NCI-H2081 treated with DMSO at 0.1 percent for 48 hours (cell line): ENCODE measurements at regions not wholly inside any gene's neighbourhood (a gene's known extent, or its start where the extent isn't known, plus 50 kb on each side); places are given as distances from the start of the nearest gene placed in this dataset.

Source experiments
- DNase-seq: peaks from one replicate; lab custom pipeline; 2025; lab: John Stamatoyannopoulos, UW

GRCh38 chr21:16492892-16493291 is 763.1 kb downstream of the USP25 start:
- DNase-seq, result no peak

GRCh38 chr21:16496609-16497008 is 766.8 kb downstream of the USP25 start:
- DNase-seq, result no peak

- DNase-seq, result no peak
Observed at GRCh38 chr21:16500271-16500670, 770.5 kb downstream of the USP25 start.

GRCh38 chr21:16502273-16502672 is 772.5 kb downstream of the USP25 start:
- no peak for DNase-seq

DNA sequence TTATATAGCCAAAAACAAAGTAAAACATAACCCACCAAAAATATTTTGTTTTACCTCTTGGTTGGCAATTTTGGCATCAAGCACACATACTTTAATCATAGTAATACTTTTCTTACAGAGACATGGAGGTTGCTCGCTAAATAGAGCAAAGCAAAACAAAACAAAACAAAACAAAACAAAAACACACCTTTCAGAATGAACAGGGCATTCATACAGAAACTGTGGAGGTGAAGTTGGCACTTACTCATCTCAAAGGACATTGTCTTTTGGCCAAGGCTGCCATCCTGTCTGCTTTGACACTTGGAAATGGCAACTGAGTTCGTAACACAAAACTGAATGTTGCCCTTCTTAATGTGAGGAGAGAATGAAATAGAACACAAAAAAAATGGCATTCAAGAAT is 773.1 kb downstream of the USP25 start:
- no peak for DNase-seq

DNA sequence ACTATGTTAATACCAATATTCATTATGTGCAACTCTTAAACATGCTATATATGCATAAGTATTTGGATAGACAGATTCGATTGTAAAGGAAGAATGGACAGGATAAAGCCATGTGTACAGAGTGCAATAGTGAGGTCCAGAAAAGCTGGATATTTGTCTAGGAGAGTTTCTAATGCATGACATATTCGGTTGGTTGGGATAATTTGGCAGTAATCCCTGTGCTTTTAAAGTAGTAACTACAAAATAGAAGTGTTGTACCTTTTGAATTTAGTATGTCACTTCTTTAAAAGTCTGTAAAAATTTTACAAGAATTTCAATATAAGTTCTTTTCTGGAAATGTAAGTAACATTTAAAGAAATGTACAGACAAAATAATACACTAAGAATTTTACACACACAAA is 774.5 kb downstream of the USP25 start:
- DNase-seq, result no peak

GRCh38 chr21:16504766-16505165 is 775.0 kb downstream of the USP25 start:
- no peak for DNase-seq

DNA sequence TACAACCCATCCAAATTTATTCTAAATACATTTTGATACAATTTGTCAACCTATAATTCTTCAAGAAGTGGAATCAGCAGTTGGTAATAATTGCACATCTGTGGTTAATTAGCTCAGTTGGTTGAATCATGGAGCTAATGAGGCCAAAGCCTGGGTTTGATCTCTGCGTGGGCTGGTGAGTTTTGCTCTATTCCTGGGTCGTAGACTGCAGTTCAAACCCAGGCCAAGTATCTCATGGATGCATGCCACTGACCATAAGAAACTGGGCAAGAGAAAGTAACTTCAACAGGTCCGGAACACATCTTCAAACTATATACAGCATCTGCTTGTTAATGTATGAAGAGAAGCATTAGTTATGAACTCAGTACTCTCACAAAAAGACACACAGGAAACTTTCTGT is 779.7 kb downstream of the USP25 start:
- no peak for DNase-seq

DNA sequence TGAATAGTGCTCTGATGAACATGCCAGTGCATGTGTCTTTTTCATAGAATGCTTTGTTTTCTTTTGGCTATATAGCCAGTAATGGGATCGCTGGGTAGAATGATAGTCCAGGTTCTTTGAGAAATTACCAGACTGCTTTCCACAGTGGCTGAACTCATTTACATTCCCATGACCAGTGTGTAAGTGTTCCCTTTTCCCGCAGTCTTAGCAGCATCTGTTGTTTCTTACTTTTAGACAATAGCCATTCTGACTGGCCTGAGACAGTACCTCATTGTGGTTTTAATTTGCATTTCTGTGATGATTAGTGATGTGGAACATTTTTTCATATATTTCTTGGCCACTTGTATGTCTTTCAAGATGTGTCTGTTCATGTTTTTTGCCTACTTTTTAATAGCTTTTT is 784.5 kb downstream of the USP25 start:
- no peak for DNase-seq

DNA sequence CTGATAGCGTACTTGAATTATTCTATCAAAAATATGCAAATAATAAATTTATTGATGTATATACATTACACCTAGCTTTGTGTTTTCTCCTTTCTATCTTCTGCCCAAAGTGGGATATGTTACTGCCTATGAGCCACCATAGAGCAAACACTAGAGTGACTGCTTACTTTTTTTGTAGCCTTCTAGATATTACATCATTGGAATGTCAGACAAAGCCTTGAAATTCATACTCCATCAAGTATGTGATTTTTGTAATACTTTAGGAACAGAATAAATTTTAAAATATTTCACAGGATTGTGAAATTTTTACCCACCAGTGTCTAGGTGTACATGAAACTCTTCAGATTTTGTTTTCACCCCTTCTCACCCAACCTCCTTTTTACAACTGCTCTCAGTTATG is 787.6 kb downstream of the USP25 start:
- no peak for DNase-seq

- no peak for DNase-seq
Observed at GRCh38 chr21:16519036-16519435, 789.3 kb downstream of the USP25 start.

DNA sequence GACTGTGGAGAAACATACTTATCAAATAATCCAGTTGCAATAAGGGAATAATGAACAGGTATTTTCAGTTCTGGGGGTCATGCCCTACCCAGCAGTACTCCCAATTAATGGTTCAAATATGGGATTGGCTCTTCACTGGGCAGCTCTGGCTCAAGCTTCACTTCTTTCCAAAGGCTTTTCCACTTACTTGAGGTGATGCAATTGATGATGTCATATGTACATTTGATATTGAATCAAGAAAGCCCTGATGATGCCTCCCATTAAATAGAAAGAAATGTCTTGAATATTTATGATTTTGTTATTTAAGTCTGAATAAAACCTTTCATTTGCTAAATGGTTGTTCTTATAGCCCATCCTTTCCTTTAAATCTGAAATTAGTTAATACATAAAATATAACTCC is 789.9 kb downstream of the USP25 start:
- DNase-seq, result no peak

GRCh38 chr21:16522548-16522947 is 792.8 kb downstream of the USP25 start:
- DNase-seq, result no peak

GRCh38 chr21:16530656-16531055 is 800.9 kb downstream of the USP25 start:
- no peak for DNase-seq

DNA sequence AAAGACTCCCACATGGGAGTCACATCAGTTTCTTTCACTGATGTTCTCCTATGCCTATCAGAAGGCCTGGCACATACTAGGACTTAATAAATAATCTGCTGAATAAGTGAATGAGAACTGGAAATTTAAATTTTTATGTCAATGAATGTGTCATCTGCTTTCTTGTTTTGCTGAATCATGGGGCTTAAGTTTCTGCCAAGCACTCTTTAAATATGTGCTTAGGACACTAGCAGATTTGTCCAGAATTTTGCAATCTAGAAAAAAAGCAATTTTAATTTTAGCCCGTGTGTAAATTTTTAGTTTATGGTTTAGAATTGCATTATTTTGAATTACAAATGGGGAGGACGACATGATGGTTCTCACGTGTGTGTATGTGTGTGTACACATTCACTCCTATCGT is 803.1 kb downstream of the USP25 start:
- DNase-seq, result no peak

DNA sequence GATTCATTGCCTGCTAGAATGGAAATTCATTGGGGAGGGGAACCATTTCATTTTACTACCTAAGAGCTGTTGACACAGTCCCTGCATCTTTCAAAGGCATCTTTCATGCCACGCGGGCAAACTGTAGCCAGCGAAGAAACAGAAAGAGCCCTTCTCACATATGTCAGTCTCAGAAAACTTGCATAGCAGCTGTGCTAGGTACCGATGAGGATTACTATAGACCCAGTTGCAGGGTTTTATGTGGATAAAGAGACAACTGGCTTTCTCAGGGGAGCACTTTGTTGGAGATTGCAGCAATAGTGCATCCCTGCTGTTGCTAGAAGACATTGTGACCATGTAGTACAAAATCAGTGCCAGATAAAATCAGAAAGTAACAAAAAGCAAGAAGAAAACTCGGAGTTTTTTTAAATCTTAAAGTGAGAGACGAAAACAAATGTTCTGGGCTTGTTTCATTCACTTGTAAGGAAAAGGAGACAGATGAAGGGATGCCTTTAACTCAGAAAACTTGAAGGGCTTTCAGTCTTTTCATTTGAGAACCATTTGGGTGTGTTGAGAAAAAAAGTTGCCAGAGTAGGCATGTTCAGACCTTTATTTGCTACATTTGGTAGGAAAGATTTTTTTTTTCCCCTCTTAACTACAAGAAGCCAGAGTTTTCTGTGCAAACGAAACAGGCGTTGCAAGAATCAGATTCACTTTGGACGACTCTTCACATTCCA is 804.1 kb downstream of the USP25 start:
- DNase-seq, result no peak

DNA sequence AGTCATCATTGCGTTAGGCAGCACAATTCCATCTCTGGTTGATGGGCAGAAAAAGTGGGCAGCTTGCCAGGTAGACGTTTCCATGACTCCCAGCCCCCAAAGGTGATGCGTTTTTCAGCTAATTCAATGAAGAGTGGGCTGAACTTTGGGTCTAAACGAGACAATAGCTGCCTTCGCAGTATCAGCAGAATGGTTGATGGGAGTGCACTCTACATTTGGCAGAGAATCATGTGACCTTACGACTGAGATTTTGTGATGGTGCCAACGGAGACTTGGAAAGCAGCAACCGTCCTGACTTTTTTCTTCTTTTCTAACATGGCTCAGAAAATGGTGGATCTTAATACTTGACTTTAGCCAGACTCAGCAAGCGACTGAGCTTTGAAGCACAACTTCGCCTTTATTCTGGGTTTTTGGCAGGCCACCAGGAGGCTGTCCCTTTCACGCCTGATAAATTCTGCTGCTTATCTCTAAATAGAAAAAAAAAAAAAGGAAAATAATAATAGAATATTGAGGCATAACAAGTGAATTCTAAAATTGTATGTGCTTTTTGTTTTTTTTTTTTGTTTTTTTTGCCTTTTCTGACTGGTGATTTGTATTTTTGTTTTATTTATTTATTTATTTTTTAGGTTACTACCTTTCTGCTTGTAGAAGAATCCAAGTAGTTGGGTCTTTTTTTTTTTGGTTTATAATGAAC is 804.8 kb downstream of the USP25 start:
- no peak for DNase-seq

DNA sequence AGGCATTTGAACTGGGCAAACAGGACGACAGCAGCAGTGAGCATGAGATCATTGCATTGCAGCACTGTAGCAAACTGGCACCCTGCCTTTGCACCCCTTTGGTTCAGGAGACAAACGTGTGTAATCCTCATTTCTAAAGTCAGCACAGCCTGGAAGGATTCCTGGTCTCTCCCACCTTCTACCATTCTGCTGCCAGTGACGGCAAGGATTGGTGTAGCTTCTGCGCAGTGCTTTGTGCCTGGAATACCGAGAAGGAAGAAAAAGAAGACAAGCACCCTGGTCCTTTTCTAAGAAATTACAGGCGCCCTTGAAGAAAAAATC is 805.3 kb downstream of the USP25 start:
- no peak for DNase-seq

DNA sequence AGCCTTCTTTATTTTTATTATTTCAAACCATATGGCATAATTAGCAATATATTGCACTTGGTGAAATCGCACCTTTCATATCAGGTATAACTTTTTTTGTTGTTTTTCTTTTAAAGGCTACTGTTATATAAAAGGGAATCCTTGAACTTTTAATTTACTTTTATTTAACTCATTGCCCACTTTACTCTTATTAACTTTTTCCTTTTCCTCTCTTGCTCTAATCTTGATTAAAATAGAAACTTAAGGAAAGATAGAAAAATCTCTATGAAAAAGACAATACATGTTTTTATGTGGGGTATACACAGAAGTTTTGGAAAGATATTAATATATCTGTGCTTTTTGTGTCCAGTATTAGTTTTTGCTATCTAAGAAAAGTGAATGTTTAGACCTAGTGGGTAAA is 805.8 kb downstream of the USP25 start:
- DNase-seq, result no peak

- DNase-seq, result no peak
Observed at GRCh38 chr21:16536140-16536539, 806.4 kb downstream of the USP25 start.

DNA sequence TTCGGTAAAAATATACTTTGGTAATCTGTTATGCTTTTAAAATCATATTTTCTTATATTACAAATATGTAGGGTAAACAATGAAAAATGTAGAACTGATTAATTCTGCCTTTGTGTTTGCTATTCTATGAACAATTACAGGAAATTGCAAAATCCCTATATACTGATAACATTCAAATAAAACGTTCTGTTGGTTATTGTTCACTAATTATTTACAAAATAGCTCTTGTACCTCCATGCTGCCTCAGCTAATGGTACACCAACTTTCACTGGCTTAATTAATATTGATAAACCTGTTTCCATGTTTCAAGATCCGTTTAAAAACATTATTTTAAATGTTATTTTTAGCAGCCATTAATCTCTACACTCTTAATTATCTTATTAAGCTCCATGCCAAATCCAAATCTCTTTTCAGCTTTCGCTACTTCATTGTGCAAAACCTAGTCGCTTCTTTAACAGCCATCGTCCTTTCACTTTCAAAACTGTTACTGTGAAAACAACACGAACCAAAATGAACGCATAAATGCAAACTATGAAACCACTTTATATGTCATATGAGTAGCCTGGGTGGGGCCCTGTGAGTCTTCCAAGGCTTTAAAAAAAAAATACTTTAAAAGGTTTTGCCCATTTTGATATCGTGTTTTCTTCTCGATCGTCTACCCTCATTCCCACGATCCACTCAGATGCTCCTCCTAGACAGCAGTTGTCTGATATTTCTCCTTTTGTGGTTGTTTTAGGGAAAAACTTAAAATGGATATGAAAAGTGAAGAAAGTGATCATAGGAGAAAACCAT is 807.1 kb downstream of the USP25 start:
- no peak for DNase-seq

GRCh38 chr21:16537501-16537900 is 807.7 kb downstream of the USP25 start:
- no peak for DNase-seq

DNA sequence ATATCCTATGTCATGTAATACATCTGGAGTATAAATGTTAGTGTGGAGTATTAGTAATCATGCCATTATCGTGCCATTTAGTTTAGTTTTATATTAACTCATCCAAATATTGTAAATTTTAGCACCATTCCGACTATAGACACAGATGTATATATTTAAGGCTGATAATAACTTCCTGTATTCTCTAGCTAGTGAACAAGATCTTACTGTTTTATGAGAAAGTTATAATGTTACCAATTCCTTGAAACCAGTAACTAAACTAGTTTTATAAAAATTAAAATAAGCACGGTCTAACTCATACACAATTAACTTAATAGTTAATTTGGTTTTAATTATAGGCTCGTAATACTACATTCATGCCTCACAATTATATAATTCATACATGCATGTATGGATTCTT is 808.6 kb downstream of the USP25 start:
- DNase-seq, result no peak
